K562 (cell line): ENCODE measurements at regions not wholly inside any gene's neighbourhood (a gene's known extent, or its start where the extent isn't known, plus 50 kb on each side); places are given as distances from the start of the nearest gene placed in this dataset.

Source experiments
- BRCA1 ChIP-seq, 2 experiments: fragments of 450-650 bp in 1 of 2; sonication (generic) in 1 of 2; formaldehyde crosslinking in 1 of 2; IDR thresholded peaks; 2 replicates each; pipeline versions ENCODE4 v1.5.0 to v1.6.1; 2017 to 2020; ENCODE audit warnings: mild to moderate bottlenecking in 1 of 2, missing genetic modification reagents in 1 of 2
- CBX5 ChIP-seq: IDR thresholded peaks from 2 replicates; pipeline ENCODE4 v1.6.1; 2014; ENCODE audit warnings: low read depth, borderline replicate concordance
- EGR1 ChIP-seq: fragments of 450-650 bp; conservative IDR thresholded peaks from 2 replicates; pipeline ENCODE4 v1.6.1; 2017; ENCODE audit warnings: mild to moderate bottlenecking
- ELF4 ChIP-seq: fragments of 450-650 bp; formaldehyde crosslinking; IDR thresholded peaks from 2 replicates; pipeline ENCODE4 v1.4.0; 2022; ENCODE audit warnings: missing genetic modification characterization
- FOXK2 ChIP-seq, 2 experiments: fragments of 450-650 bp; IDR thresholded peaks in 1 of 2; conservative IDR thresholded peaks in 1 of 2; 2 replicates each; pipeline ENCODE4 v1.6.1; 2016; ENCODE audit warnings: low read depth in 2 of 2, mild to moderate bottlenecking in 1 of 2
- GTF2F1 ChIP-seq: IDR thresholded peaks from 2 replicates; pipeline ENCODE4 v1.6.1; 2011; ENCODE audit warnings: low read depth, low read length, improper control_type of control experiment
- HDAC1 ChIP-seq, 2 experiments: fragments of 450-650 bp; IDR thresholded peaks; 2 replicates each; pipeline ENCODE4 v1.6.1; 2016 to 2017; ENCODE audit warnings: inconsistent platforms in 1 of 2, mild to moderate bottlenecking in 1 of 2, moderate library complexity in 1 of 2
- HDAC8 ChIP-seq: fragments of 450-650 bp; IDR thresholded peaks from 2 replicates; pipeline ENCODE4 v1.6.1; 2016; ENCODE audit warnings: mild to moderate bottlenecking, missing genetic modification characterization, moderate library complexity, missing compliant biosample characterization
- MTA2 ChIP-seq: fragments of 450-650 bp; IDR thresholded peaks from 2 replicates; pipeline ENCODE4 v1.6.1; 2016; ENCODE audit warnings: low read depth
- POLR2A ChIP-seq: fragments of 450-650 bp; conservative IDR thresholded peaks from 2 replicates; pipeline ENCODE4 v1.6.1; 2016
- SMC3 ChIP-seq: conservative IDR thresholded peaks from 2 replicates; pipeline ENCODE4 v1.6.1; 2011; ENCODE audit warnings: low read depth, low read length, improper control_type of control experiment; ENCODE audit not compliant: insufficient read depth
- TF ChIP-seq, protein P1 (sequence below), 3 experiments: IDR thresholded peaks in 2 of 3; conservative IDR thresholded peaks in 1 of 3; 2 replicates each; pipeline ENCODE4 v1.5.1; 2011 to 2012; ENCODE audit warnings: low read length in 3 of 3, mild to moderate bottlenecking in 3 of 3, control low read depth in 2 of 3, improper control_type of control experiment in 1 of 3, inconsistent platforms in 1 of 3, low read depth in 1 of 3, mixed read lengths in 1 of 3, moderate library complexity in 1 of 3; ENCODE audit not compliant: insufficient read depth in 2 of 3
- TF ChIP-seq, protein P2 (sequence below): fragments of 450-650 bp; conservative IDR thresholded peaks from 2 replicates; pipeline ENCODE4 v1.6.1; 2016; ENCODE audit warnings: missing genetic modification characterization, low read depth, mild to moderate bottlenecking, missing compliant biosample characterization, moderate library complexity
- TF ChIP-seq, protein P3 (sequence below), 2 experiments: fragments of 450-650 bp; IDR thresholded peaks; 2 replicates each; pipeline ENCODE4 v1.6.1; 2016; ENCODE audit warnings: mild to moderate bottlenecking in 2 of 2, borderline replicate concordance in 1 of 2, low read depth in 1 of 2, moderate library complexity in 1 of 2

DNA sequence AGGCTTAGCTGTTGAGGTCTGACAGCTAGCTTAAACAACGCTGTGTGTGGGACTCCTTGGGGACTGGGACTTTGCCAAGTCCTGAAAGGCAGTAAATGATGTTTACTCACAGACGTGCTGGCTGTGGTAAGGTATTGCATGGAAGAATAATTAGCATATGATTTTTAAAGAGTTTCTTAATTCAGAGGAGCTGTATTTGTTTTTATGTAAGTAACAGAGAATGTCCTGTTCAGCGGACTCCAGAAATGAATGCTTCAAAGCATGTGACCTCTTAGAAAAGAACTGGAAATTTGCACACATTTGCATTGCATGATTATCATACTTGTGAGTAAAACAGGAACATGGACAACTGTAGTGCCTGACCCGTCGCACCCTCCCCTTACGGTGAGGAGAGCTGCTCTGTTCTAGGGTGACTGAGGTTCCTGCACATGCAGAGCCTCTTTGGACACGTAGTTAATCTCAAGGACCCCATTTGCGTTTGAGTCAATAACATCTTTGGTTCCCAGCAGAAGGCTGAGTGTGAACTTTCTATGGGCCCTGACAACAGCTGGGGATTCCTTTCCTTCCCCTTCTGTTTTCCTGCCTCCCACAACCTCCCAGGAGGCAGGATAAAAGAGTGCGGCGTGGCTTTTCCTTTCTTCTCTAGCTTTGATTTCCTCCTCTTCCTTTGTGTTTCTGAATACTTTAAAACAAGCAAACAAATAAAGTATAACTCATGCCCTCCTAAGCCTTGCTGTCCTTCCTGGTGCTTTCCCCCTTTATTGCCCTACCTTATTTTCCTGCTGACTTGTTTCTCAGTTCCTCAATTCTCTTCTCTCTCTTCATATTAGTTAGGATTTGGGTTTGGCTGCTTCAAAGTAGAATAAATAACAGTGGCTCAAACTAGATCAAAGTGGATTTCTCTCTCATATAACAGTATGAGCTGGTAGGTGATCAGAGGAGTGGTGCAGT lies 157.2 kb upstream of the CD180 start:
- TF ChIP-seq, protein P1, sequence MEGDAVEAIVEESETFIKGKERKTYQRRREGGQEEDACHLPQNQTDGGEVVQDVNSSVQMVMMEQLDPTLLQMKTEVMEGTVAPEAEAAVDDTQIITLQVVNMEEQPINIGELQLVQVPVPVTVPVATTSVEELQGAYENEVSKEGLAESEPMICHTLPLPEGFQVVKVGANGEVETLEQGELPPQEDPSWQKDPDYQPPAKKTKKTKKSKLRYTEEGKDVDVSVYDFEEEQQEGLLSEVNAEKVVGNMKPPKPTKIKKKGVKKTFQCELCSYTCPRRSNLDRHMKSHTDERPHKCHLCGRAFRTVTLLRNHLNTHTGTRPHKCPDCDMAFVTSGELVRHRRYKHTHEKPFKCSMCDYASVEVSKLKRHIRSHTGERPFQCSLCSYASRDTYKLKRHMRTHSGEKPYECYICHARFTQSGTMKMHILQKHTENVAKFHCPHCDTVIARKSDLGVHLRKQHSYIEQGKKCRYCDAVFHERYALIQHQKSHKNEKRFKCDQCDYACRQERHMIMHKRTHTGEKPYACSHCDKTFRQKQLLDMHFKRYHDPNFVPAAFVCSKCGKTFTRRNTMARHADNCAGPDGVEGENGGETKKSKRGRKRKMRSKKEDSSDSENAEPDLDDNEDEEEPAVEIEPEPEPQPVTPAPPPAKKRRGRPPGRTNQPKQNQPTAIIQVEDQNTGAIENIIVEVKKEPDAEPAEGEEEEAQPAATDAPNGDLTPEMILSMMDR (IDR thresholded peaks at IDR 0.05 in 2 of 3, conservative IDR thresholded peaks at IDR 0.05 in 1 of 3; ENCODE audit: insufficient read depth in 2 of 3, low read depth in 1 of 3, low read length in 3 of 3) = no peak
- TF ChIP-seq, protein P2, sequence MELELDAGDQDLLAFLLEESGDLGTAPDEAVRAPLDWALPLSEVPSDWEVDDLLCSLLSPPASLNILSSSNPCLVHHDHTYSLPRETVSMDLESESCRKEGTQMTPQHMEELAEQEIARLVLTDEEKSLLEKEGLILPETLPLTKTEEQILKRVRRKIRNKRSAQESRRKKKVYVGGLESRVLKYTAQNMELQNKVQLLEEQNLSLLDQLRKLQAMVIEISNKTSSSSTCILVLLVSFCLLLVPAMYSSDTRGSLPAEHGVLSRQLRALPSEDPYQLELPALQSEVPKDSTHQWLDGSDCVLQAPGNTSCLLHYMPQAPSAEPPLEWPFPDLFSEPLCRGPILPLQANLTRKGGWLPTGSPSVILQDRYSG (tag) = no peak
- TF ChIP-seq EGR1 (no peak), FOXK2 (conservative IDR thresholded peaks at IDR 0.05 in 1 of 2, IDR thresholded peaks at IDR 0.05 in 1 of 2; ENCODE audit: low read depth in 2 of 2) (no peak), BRCA1 (IDR thresholded peaks at IDR 0.05) (no peak), BRCA1 (CRISPR knock-in tag; IDR thresholded peaks at IDR 0.05) (no peak), SMC3 (no peak), POLR2A (no peak), HDAC1 (IDR thresholded peaks at IDR 0.05) (no peak), CBX5 (no peak), GTF2F1 (no peak), ELF4 (CRISPR knock-in tag) (no peak), MTA2 (no peak), HDAC8 (no peak)
- TF ChIP-seq, protein P3, sequence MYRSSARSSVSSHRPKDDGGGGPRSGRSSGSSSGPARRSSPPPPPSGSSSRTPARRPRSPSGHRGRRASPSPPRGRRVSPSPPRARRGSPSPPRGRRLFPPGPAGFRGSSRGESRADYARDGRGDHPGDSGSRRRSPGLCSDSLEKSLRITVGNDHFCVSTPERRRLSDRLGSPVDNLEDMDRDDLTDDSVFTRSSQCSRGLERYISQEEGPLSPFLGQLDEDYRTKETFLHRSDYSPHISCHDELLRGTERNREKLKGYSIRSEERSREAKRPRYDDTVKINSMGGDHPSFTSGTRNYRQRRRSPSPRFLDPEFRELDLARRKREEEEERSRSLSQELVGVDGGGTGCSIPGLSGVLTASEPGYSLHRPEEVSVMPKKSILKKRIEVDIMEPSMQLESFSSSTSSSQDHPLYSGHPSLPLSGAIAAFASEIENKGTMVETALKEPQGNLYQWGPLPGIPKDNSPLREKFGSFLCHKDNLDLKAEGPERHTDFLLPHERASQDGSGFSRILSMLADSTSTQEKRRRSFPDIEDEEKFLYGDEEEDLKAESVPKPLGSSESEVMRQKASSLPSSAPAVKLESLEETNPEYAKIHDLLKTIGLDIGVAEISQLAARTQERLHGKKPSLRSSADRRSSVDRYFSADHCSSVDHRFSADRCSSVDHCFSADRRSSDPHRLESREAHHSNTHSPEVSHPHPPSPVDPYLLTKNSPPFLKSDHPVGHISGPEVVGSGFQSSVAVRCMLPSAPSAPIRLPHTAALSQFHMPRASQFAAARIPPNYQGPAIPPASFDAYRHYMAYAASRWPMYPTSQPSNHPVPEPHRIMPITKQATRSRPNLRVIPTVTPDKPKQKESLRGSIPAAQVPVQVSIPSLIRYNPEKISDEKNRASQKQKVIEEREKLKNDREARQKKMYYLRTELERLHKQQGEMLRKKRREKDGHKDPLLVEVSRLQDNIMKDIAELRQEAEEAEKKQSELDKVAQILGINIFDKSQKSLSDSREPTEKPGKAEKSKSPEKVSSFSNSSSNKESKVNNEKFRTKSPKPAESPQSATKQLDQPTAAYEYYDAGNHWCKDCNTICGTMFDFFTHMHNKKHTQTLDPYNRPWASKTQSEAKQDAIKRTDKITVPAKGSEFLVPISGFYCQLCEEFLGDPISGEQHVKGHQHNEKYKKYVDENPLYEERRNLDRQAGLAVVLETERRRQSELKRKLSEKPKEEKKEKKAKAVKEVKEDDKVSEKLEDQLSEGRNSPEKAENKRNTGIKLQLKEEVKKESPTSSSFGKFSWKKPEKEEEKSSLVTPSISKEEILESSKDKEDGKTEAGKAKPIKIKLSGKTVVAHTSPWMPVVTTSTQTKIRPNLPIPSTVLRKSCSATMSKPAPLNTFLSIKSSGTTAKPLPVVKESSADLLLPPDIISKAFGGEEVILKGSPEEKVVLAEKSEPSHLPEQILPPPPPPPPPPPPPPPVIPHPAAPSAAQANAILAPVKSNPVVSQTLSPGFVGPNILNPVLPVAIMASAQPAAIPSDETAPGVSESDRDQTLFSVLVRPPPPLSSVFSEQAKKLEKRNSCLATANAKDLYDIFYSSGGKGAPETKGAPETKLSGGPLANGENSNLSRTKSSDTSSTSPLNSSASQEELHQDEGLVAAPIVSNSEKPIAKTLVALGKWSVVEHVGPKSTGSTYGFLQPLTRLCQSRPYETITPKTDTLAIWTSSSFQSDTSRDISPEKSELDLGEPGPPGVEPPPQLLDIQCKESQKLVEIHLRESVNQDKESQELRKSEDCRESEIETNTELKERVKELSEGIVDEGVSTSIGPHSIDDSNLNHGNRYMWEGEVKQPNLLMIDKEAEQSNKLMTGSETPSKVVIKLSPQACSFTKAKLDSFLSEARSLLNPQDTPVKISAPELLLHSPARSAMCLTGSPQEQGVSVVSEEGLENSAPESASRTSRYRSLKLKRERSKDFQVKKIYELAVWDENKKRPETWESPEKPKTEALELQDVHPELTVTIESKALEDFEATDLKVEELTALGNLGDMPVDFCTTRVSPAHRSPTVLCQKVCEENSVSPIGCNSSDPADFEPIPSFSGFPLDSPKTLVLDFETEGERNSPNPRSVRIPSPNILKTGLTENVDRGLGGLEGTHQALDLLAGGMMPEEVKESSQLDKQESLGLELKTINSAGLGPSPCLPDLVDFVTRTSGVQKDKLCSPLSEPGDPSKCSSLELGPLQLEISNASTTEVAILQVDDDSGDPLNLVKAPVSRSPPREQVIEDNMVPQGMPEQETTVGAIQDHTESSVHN (IDR thresholded peaks at IDR 0.05; ENCODE audit: borderline replicate concordance in 1 of 2, low read depth in 1 of 2) = no peak
